AG08396 (cell line): ENCODE measurements at regions not wholly inside any gene's neighbourhood (a gene's known extent, or its start where the extent isn't known, plus 50 kb on each side); places are given as distances from the start of the nearest gene placed in this dataset.
"Not testable (repeated sequence)": the region's sequence is repeated elsewhere in the genome, so short reads cannot be mapped to it uniquely, and the experiment has no call there.

ENCODE experiments used
- DNase-seq: peaks from one replicate; pipeline ENCODE4 v3.0.0; 2012; ENCODE audit warnings: low spot score, mixed read lengths

GRCh38 chr11:79506124-79506523, 65.3 kb upstream of the TENM4 start:
- no peak for DNase-seq

- DNase-seq: no peak
Observed at GRCh38 chr11:79503028-79503427, 62.2 kb upstream of the TENM4 start.

- DNase-seq: no peak
Observed at GRCh38 chr11:79501707-79502106, 60.9 kb upstream of the TENM4 start.

DNA sequence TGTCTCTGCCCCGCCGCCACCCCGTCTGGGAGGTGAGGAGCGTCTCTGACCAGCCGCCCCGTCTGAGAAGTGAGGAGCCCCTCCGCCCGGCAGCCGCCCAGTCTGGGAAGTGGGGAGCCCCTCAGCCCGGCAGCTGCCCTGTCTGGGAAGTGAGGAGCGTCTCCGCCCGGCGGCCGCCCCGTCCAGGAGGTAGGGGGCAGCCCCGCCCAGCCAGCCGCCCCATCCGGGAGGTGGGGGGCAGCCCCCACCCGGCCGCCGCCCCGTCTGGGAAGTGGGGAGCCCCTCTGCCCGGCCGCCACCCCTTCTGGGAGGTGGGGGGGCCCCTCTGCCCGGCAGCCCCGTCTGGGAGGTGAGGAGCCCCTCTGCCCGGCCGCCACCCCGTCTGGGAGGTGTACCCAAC, 59.1 kb upstream of the TENM4 start:
- not testable (repeated sequence) for DNase-seq

- DNase-seq: no peak
Observed at GRCh38 chr11:79498667-79499066, 57.8 kb upstream of the TENM4 start.

- peak; percentile 85 for DNase-seq
Observed at GRCh38 chr11:79493555-79494171, 52.8 kb upstream of the TENM4 start.

DNA sequence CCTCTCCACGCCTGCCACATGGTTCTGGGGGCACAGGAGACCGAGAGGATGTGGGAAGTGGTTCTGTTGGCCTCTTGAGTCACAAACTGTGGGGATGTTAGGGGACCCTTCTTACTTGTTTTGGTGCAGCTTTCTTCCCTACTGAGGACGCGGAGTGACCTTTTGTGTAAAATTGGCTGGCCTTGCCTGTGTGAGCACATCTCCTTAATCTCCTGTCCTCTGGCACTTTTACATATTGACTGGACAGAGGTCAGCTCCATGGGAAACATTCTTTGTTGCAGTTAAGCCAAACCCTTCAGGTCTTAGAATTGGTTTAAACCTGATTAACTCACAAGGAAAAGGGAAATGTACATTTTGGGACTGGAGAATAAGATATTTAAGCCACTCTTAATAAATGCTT, 51.2 kb upstream of the TENM4 start:
- no peak for DNase-seq
